Body of pancreas (tissue), 4 donors: ENCODE measurements at regions not wholly inside any gene's neighbourhood (a gene's known extent, or its start where the extent isn't known, plus 50 kb on each side); places are given as distances from the start of the nearest gene placed in this dataset.

Experiments used
- ATAC-seq: fragments of 150-250 bp; one replicate; pipeline ENCODE4 v1.9.1; 2016
- DNase-seq, 4 donors: peaks; one replicate each; pipeline ENCODE4 v3.0.0-alpha.2; 2019
- H3K27ac ChIP-seq, 4 donors: fragments of 200-600 bp; sonication (generic); 1 replicate in 3 of 4; 2 replicates in 1 of 4; pipeline versions ENCODE4 v1.5.1 to v1.6.1; 2016 to 2019; ENCODE audit warnings: mild to moderate bottlenecking in 1 of 4, mixed read lengths in 1 of 4, moderate library complexity in 1 of 4
- H3K27me3 ChIP-seq, 2 donors: fragments of 200-600 bp; sonication (generic); one replicate each; pipeline ENCODE4 v1.6.0; 2016; ENCODE audit warnings: mild to moderate bottlenecking in 1 of 2
- H3K36me3 ChIP-seq, 2 donors: fragments of 200-600 bp; sonication (generic); replicated peaks in 1 of 2; 2 replicates each; pipeline ENCODE4 v1.5.1; 2016; ENCODE audit warnings: low read depth in 2 of 2; ENCODE audit not compliant: insufficient read depth in 1 of 2
- H3K4me1 ChIP-seq: fragments of 200-600 bp; sonication (generic); one replicate; pipeline ENCODE4 v1.6.0; 2016
- H3K4me3 ChIP-seq, 2 donors: fragments of 200-600 bp; sonication (generic); 1 replicate in 1 of 2; 2 replicates in 1 of 2; pipeline ENCODE4 v1.5.1; 2016 to 2019
- H3K9me3 ChIP-seq, 3 donors: fragments of 200-600 bp; sonication (generic); 1 replicate in 2 of 3; 2 replicates in 1 of 3; pipeline ENCODE4 v1.5.1; 2016
- CTCF ChIP-seq, 7 experiments: fragments of 450-650 bp in 4 of 7; fragments of 200-600 bp in 3 of 7; sonication (generic) in 3 of 7; IDR thresholded peaks; one replicate each; pipeline ENCODE4 v1.5.1; 2016 to 2019; ENCODE audit warnings: antibody characterized with exemption in 7 of 7
- POLR2A ChIP-seq, 3 donors: fragments of 450-650 bp; IDR thresholded peaks; one replicate each; pipeline ENCODE4 v1.6.1; 2016; ENCODE audit warnings: antibody characterized with exemption in 3 of 3, mild to moderate bottlenecking in 2 of 3
- WGBS, 2 donors: methylation state at CpG; one replicate each; pipeline ENCODE4 v1.1.5; 2017; 5-methylcytosine and 5-hydroxymethylcytosine counted together
- intact Hi-C: fragments of 100-400 bp; cut with DNase I; formaldehyde crosslinking; loops from one replicate; pipeline ENCODE4 v1.15.1; 2023

GRCh38 chr3:159619341-159619885, 369.2 kb upstream of the IL12A start:
- no peaks in the 10 kb centered on the region for H3K4me1 ChIP-seq
- intact Hi-C loops: no loop called here
- H3K36me3 ChIP-seq: no peaks in the 10 kb centered on the region
- 22 to 32% methylated on average over 3 of the region's 3 CpGs for WGBS, 2 donors
- TF ChIP-seq CTCF (IDR thresholded peaks at IDR 0.05) (no peak), POLR2A (IDR thresholded peaks at IDR 0.05) (no peak)
- no peaks in the 10 kb centered on the region for H3K27me3 ChIP-seq
- H3K9me3 ChIP-seq: no peaks in the 10 kb centered on the region
- no peak overlapping the region for H3K27ac ChIP-seq
- ATAC-seq (no peak), DNase-seq (no peak)
- H3K4me3 ChIP-seq: no peak overlapping the region

- no peak for ATAC-seq
- intact Hi-C loops: no loop called here
- WGBS, 2 donors: 58 to 75% methylated on average over 1 of the region's 1 CpG
Measured at GRCh38 chr3:159620281-159620680, 368.4 kb upstream of the IL12A start.

GRCh38 chr3:159620873-159621272, 367.8 kb upstream of the IL12A start:
- intact Hi-C loops: no loop called here
- WGBS, 2 donors: 50 to 60% methylated on average over 4 of the region's 4 CpGs
- Histone ChIP-seq H3K27ac (no peak overlapping the region), H3K4me1 (no peaks in the 10 kb centered on the region), H3K27me3 (no peaks in the 10 kb centered on the region), H3K4me3 (no peak overlapping the region), H3K36me3 (no peaks in the 10 kb centered on the region), H3K9me3 (no peaks in the 10 kb centered on the region)
- TF ChIP-seq POLR2A (IDR thresholded peaks at IDR 0.05) (no peak), CTCF (IDR thresholded peaks at IDR 0.05) (no peak)
- ATAC-seq (no peak), DNase-seq (no peak)

More at GRCh38 chr3:159620281-159620680, 368.4 kb upstream of the IL12A start:
- H3K27ac ChIP-seq: no peak overlapping the region
- H3K9me3 ChIP-seq: no peaks in the 10 kb centered on the region
- no peak overlapping the region for H3K4me3 ChIP-seq
- H3K27me3 ChIP-seq: no peaks in the 10 kb centered on the region
- H3K4me1 ChIP-seq: no peaks in the 10 kb centered on the region
- DNase-seq: no peak
- no peaks in the 10 kb centered on the region for H3K36me3 ChIP-seq
- TF ChIP-seq POLR2A (IDR thresholded peaks at IDR 0.05): no peak
- no peak for TF ChIP-seq CTCF (IDR thresholded peaks at IDR 0.05)

DNA sequence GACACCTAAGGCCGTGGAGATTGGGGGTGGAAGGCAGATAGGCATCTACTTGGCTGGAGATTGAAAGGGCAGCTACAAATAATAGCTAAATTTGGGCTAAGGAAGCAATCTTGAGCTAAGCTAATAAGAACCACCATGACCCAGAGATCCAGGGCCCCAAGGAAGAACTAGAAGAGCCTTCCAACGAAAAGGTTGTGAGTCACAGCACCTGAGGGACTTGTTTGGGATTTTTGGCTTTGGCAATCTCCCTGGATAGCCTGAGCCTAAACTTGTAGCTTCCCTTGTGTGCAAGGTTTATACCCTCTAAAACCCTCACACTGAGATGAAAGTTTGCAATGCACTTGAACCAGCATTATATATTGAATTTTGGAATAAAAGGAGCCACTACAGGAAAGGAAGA, 364.0 kb upstream of the IL12A start:
- no peaks in the 10 kb centered on the region for H3K9me3 ChIP-seq
- H3K4me1 ChIP-seq: no peaks in the 10 kb centered on the region
- intact Hi-C loops: no loop called here
- no peak for ATAC-seq
- no peaks in the 10 kb centered on the region for H3K36me3 ChIP-seq
- no peaks in the 10 kb centered on the region for H3K27me3 ChIP-seq
- DNase-seq: no peak
- WGBS, 2 donors: 61 to 72% methylated on average over 2 of the region's 2 CpGs
- no peak overlapping the region for H3K4me3 ChIP-seq
- TF ChIP-seq POLR2A (IDR thresholded peaks at IDR 0.05): no peak
- no peak for TF ChIP-seq CTCF (IDR thresholded peaks at IDR 0.05)
- no peak overlapping the region for H3K27ac ChIP-seq

DNA sequence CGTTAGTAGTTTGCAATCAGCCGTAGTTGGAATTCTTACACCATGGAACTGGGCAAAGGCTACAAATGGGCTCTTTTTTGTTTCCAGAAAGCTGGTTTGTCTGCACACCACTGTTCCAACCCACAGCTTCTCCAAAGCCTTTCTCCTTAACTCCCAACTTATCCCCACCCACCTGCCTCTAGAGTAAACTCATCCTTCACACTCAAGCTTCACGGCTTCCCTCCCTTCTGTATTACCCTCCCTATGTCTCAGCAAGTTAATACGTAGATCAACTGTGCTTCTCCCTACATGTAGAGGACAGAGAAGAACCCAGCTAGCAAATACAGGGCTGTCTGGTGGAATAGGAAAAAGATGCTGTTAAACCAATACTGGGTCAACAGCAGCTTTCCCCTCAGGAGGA, 363.0 kb upstream of the IL12A start:
- Histone ChIP-seq H3K4me3 (no peak overlapping the region), H3K4me1 (no peaks in the 10 kb centered on the region), H3K27me3 (no peaks in the 10 kb centered on the region), H3K9me3 (no peaks in the 10 kb centered on the region), H3K27ac (no peak overlapping the region), H3K36me3 (no peaks in the 10 kb centered on the region)
- ATAC-seq (no peak), DNase-seq (no peak)
- WGBS, 2 donors: 48 to 69% methylated on average over 4 of the region's 4 CpGs
- TF ChIP-seq POLR2A (IDR thresholded peaks at IDR 0.05): no peak
- no peak for TF ChIP-seq CTCF (IDR thresholded peaks at IDR 0.05)
- intact Hi-C loops: no loop called here
